ENCODE measurements at regions not wholly inside any gene's neighbourhood (a gene's known extent, or its start where the extent isn't known, plus 50 kb on each side); places are given as distances from the start of the nearest gene placed in this dataset.

DNA sequence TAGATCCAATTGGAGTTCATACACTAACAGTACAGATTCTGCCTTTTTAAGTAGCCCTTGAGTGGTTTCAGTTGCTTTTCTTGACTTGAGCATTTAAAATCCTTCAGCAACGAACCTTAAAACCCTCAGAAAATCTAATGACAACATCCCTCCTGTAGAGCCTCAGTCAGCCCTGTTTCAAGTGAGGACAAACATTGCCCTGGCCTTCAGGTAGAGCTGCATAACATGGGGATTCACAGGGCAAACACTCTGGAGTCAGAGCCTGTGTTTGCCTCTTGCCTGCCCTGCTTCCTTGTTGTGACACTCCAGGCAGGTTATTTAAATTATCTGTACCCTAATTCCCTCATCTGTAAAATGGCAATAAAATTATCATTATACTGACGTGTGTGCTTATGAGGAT is 96.1 kb upstream of the KCNA3 start:
- Mint-ChIP-seq H3K4me1 (peaks cover 10% of the 10 kb centered on the region), H3K27ac (no peak overlapping the region), H3K9me3 (ENCODE audit: insufficient read depth) (no peaks in the 10 kb centered on the region), H3K4me3 (no peak overlapping the region), H3K27me3 (peaks cover 13% of the 10 kb centered on the region)
- Histone ChIP-seq H3K9me3 (ENCODE audit: control extremely low read depth in 1 of 3, control insufficient read depth in 2 of 3, insufficient read depth in 1 of 3, low read length in 2 of 3) (no peaks in the 10 kb centered on the region), H3K79me2 (ENCODE audit: control insufficient read depth, insufficient read depth, low read length) (no peaks in the 10 kb centered on the region), H3K27ac (ENCODE audit: low read length in 2 of 2) (no peak overlapping the region), H3K27me3 (replicated peaks in 1 of 4; ENCODE audit: control extremely low read depth in 1 of 4, control insufficient read depth in 3 of 4, insufficient read depth in 4 of 4, low read length in 3 of 4) (peaks cover 0 to 8% (median 3%) of the 10 kb centered on the region in 4 experiments), H3K4me3 (ENCODE audit: control extremely low read depth in 1 of 5, extremely low read depth in 1 of 5, insufficient read depth in 1 of 5, low read depth in 2 of 5, low read length in 4 of 5) (no peak overlapping the region), H3K4me2 (replicated peaks; ENCODE audit: low read depth, low read length, poor library complexity, severe bottlenecking) (no peak overlapping the region), H3K9ac (ENCODE audit: low read length) (no peak overlapping the region), H3K4me1 (ENCODE audit: control insufficient read depth in 2 of 2, insufficient read depth in 2 of 2, low read length in 2 of 2) (peaks cover 5 to 10% of the 10 kb centered on the region in 2 donors), H3K36me3 (replicated peaks in 1 of 2; ENCODE audit: control extremely low read depth in 1 of 2, control insufficient read depth in 1 of 2, extremely low read depth in 1 of 2, insufficient read depth in 2 of 2, low read length in 1 of 2) (no peaks in the 10 kb centered on the region), H2AFZ (ENCODE audit: insufficient read depth, low read depth, low read length, poor library complexity, severe bottlenecking) (no peak overlapping the region), H4K20me1 (ENCODE audit: control insufficient read depth, insufficient read depth, low read length, poor library complexity, severe bottlenecking) (no peaks in the 10 kb centered on the region)
- ATAC-seq (ENCODE audit: low read depth) (no peak), DNase-seq (no peak)
- 67% methylated on average over 1 of the region's 2 CpGs for WGBS (ENCODE audit: insufficient coverage)
- ChIA-PET POLR2A (no interaction called here), CTCF (interaction anchor here (1.0 to 1.3 kb wide), 3 partner anchors 9 to 151 kb away, joined by 3 to 9 read pairs (median 5); no protein-coding TSS in a partner anchor)
- TF ChIP-seq, protein P1, sequence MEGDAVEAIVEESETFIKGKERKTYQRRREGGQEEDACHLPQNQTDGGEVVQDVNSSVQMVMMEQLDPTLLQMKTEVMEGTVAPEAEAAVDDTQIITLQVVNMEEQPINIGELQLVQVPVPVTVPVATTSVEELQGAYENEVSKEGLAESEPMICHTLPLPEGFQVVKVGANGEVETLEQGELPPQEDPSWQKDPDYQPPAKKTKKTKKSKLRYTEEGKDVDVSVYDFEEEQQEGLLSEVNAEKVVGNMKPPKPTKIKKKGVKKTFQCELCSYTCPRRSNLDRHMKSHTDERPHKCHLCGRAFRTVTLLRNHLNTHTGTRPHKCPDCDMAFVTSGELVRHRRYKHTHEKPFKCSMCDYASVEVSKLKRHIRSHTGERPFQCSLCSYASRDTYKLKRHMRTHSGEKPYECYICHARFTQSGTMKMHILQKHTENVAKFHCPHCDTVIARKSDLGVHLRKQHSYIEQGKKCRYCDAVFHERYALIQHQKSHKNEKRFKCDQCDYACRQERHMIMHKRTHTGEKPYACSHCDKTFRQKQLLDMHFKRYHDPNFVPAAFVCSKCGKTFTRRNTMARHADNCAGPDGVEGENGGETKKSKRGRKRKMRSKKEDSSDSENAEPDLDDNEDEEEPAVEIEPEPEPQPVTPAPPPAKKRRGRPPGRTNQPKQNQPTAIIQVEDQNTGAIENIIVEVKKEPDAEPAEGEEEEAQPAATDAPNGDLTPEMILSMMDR (IDR thresholded peaks at IDR 0.05): no peak
- TF ChIP-seq EZH2 (IDR thresholded peaks at IDR 0.05; ENCODE audit: borderline replicate concordance, insufficient read depth, low read depth, low read length, poor library complexity, severe bottlenecking): no peak
- intact Hi-C loops (cut with micrococcal nuclease): no loop called here

- Histone ChIP-seq H3K9ac (ENCODE audit: low read length) (no peak overlapping the region), H2AFZ (ENCODE audit: insufficient read depth, low read depth, low read length, poor library complexity, severe bottlenecking) (no peak overlapping the region), H3K4me3 (ENCODE audit: control extremely low read depth in 1 of 5, extremely low read depth in 1 of 5, insufficient read depth in 1 of 5, low read depth in 2 of 5, low read length in 4 of 5) (no peak overlapping the region), H3K9me3 (ENCODE audit: control extremely low read depth in 1 of 3, control insufficient read depth in 2 of 3, insufficient read depth in 1 of 3, low read length in 2 of 3) (no peaks in the 10 kb centered on the region), H3K4me2 (replicated peaks; ENCODE audit: low read depth, low read length, poor library complexity, severe bottlenecking) (no peak overlapping the region), H3K27me3 (replicated peaks in 1 of 4; ENCODE audit: control extremely low read depth in 1 of 4, control insufficient read depth in 3 of 4, insufficient read depth in 4 of 4, low read length in 3 of 4) (peaks cover 0 to 8% (median 3%) of the 10 kb centered on the region in 4 experiments), H3K36me3 (replicated peaks in 1 of 2; ENCODE audit: control extremely low read depth in 1 of 2, control insufficient read depth in 1 of 2, extremely low read depth in 1 of 2, insufficient read depth in 2 of 2, low read length in 1 of 2) (no peaks in the 10 kb centered on the region), H3K4me1 (ENCODE audit: control insufficient read depth in 2 of 2, insufficient read depth in 2 of 2, low read length in 2 of 2) (peaks cover 5 to 12% of the 10 kb centered on the region in 2 donors), H3K27ac (ENCODE audit: low read length in 2 of 2) (no peak overlapping the region), H3K79me2 (ENCODE audit: control insufficient read depth, insufficient read depth, low read length) (no peaks in the 10 kb centered on the region), H4K20me1 (ENCODE audit: control insufficient read depth, insufficient read depth, low read length, poor library complexity, severe bottlenecking) (no peaks in the 10 kb centered on the region)
- ATAC-seq (ENCODE audit: low read depth) (no peak), DNase-seq (no peak)
- Mint-ChIP-seq H3K9me3 (ENCODE audit: insufficient read depth) (no peaks in the 10 kb centered on the region), H3K4me1 (peaks cover 10% of the 10 kb centered on the region), H3K4me3 (no peak overlapping the region), H3K27ac (no peak overlapping the region), H3K27me3 (peaks cover 13% of the 10 kb centered on the region)
- ChIA-PET POLR2A (no interaction called here), CTCF (interaction anchor here (1.5 to 6.7 kb wide), 4 partner anchors 13 to 212 kb away, joined by 3 to 228 read pairs (median 80); no protein-coding TSS in a partner anchor)
- WGBS (ENCODE audit: insufficient coverage): no CpG with 5 or more reads among the region's 2 CpGs
- intact Hi-C loops (cut with micrococcal nuclease): loop anchor here (5.0 kb wide), 1 partner anchor 96 kb away; the partner anchor contains the start of gene KCNA3
- TF ChIP-seq, protein P1 (IDR thresholded peaks at IDR 0.05): no peak
- TF ChIP-seq EZH2 (IDR thresholded peaks at IDR 0.05; ENCODE audit: borderline replicate concordance, insufficient read depth, low read depth, low read length, poor library complexity, severe bottlenecking): no peak
These were observed 93.9 kb upstream of the KCNA3 start for GRCh38 chr1:110768605-110769004.
